PC-3 (cell line): ENCODE measurements at regions not wholly inside any gene's neighbourhood (a gene's known extent, or its start where the extent isn't known, plus 50 kb on each side); places are given as distances from the start of the nearest gene placed in this dataset.

Experiments
- ATAC-seq: fragments of 200-7000 bp; cut with Tn5 transposase; 2 replicates; pipeline ENCODE4 v1.9.1; 2020; ENCODE audit warnings: mild to moderate bottlenecking, moderate library complexity
- BruUV-seq: library from RNA; stranded (reverse); fragments of 400-500 nt; replicated peaks from 2 replicates; lab custom pipeline; 2021; lab: Mats Ljungman, UMichigan
- CTCF ChIA-PET: fragments of 300-600 bp; sonication (Branson Sonifier 250); formaldehyde crosslinking; loops from one replicate; lab custom pipeline; 2022; ENCODE audit warnings: antibody characterized with exemption; lab: Charles Lee
- POLR2A ChIA-PET: fragments of 300-600 bp; sonication (Branson Sonifier 250); formaldehyde crosslinking; loops from one replicate; lab custom pipeline; 2022; ENCODE audit warnings: antibody characterized with exemption; ENCODE audit not compliant: unreplicated experiment; lab: Charles Lee
- DNase-seq: peaks from one replicate; pipeline ENCODE4 v3.0.0-alpha.2; 2015
- H2AFZ ChIP-seq: fragments of 300-600 bp; sonication (generic); 2 replicates; pipeline ENCODE4 v1.6.0; 2016; ENCODE audit warnings: antibody characterized with exemption, low read length
- H3F3A ChIP-seq: fragments of 300-600 bp; sonication (generic); one replicate; pipeline ENCODE4 v1.6.0; 2017; ENCODE audit warnings: antibody characterized with exemption, low read length, control low read depth, mild to moderate bottlenecking; ENCODE audit not compliant: unreplicated experiment
- H3K27ac ChIP-seq: fragments of 300-600 bp; sonication (generic); 2 replicates; pipeline ENCODE4 v1.5.1; 2016; ENCODE audit warnings: mild to moderate bottlenecking, low read length
- H3K27me3 ChIP-seq: fragments of 300-600 bp; sonication (generic); 2 replicates; pipeline ENCODE4 v1.6.1; 2016; ENCODE audit warnings: low read length, mixed read lengths
- H3K36me3 ChIP-seq: fragments of 300-600 bp; sonication (generic); 2 replicates; pipeline ENCODE4 v1.6.1; 2016; ENCODE audit warnings: low read depth, mixed run types, low read length, mixed read lengths
- H3K4me1 ChIP-seq: fragments of 300-600 bp; sonication (generic); 2 replicates; pipeline ENCODE4 v1.5.1; 2016; ENCODE audit warnings: low read length; ENCODE audit not compliant: insufficient read depth
- H3K4me2 ChIP-seq: fragments of 300-600 bp; sonication (generic); 2 replicates; pipeline ENCODE4 v1.6.0; 2016; ENCODE audit warnings: low read length
- H3K4me3 ChIP-seq: fragments of 300-600 bp; sonication (generic); 2 replicates; pipeline ENCODE4 v1.5.1; 2016; ENCODE audit warnings: mild to moderate bottlenecking, low read length, mixed read lengths
- H3K79me2 ChIP-seq: fragments of 300-600 bp; sonication (generic); 2 replicates; pipeline ENCODE4 v1.6.1; 2017; ENCODE audit warnings: low read length, mixed read lengths
- H3K9ac ChIP-seq: fragments of 300-600 bp; sonication (generic); 2 replicates; pipeline ENCODE4 v1.6.0; 2016; ENCODE audit warnings: mild to moderate bottlenecking, low read length
- H3K9me2 ChIP-seq: fragments of 300-600 bp; sonication (generic); replicated peaks from 2 replicates; pipeline ENCODE4 v1.6.1; 2016; ENCODE audit warnings: mixed run types, low read length, mixed read lengths
- H3K9me3 ChIP-seq: fragments of 300-600 bp; sonication (generic); 2 replicates; pipeline ENCODE4 v1.6.1; 2016; ENCODE audit warnings: low read length, mixed read lengths
- H4K20me1 ChIP-seq: fragments of 300-600 bp; sonication (generic); 2 replicates; pipeline ENCODE4 v1.6.1; 2016; ENCODE audit warnings: low read length, mixed read lengths
- CTCF ChIP-seq: fragments of 300-600 bp; sonication (generic); conservative IDR thresholded peaks from 2 replicates; pipeline ENCODE4 v1.5.1; 2017; ENCODE audit warnings: antibody characterized with exemption, low read depth, mild to moderate bottlenecking, low read length
- EZH2 ChIP-seq: fragments of 300-600 bp; sonication (generic); IDR thresholded peaks from one replicate; pipeline ENCODE4 v1.6.1; 2017; ENCODE audit warnings: antibody characterized with exemption, mild to moderate bottlenecking, low read length; ENCODE audit not compliant: unreplicated experiment
- EZH2phosphoT487 ChIP-seq: fragments of 300-600 bp; sonication (generic); IDR thresholded peaks from 2 replicates; pipeline ENCODE4 v1.6.1; 2018; ENCODE audit warnings: mild to moderate bottlenecking, antibody characterized with exemption, low read length, borderline replicate concordance
- intact Hi-C: fragments of 100-400 bp; cut with micrococcal nuclease; formaldehyde crosslinking; loops from 2 replicates; pipeline ENCODE4 v1.9.0; 2023

- Histone ChIP-seq H3K27ac (no peak overlapping the region), H3F3A (no peaks in the 10 kb centered on the region), H2AFZ (no peak overlapping the region), H3K4me1 (no peaks in the 10 kb centered on the region), H3K27me3 (no peaks in the 10 kb centered on the region), H3K79me2 (no peaks in the 10 kb centered on the region), H3K9me3 (no peaks in the 10 kb centered on the region), H3K36me3 (no peaks in the 10 kb centered on the region), H3K9me2 (no peaks in the 10 kb centered on the region), H3K9ac (no peak overlapping the region), H3K4me3 (no peak overlapping the region), H4K20me1 (no peaks in the 10 kb centered on the region), H3K4me2 (no peak overlapping the region)
- TF ChIP-seq CTCF (no peak), EZH2phosphoT487 (no peak), EZH2 (no peak)
- no TSS peak for BruUV-seq
- ChIA-PET POLR2A (no interaction called here), CTCF (no interaction called here)
- peak; percentile 29 for DNase-seq
- intact Hi-C loops, result no loop called here
- no peak for ATAC-seq
These were observed 406.9 kb upstream of the NCAM2 start for GRCh38 chr21:20591284-20591683.

GRCh38 chr21:20592463-20592862 lies 405.7 kb upstream of the NCAM2 start:
- no peaks in the 10 kb centered on the region for H4K20me1 ChIP-seq
- POLR2A ChIA-PET, result no interaction called here
- H3K36me3 ChIP-seq, result no peaks in the 10 kb centered on the region
- no peak overlapping the region for H3K9ac ChIP-seq
- no peak overlapping the region for H3K4me2 ChIP-seq
- H3K9me3 ChIP-seq, result no peaks in the 10 kb centered on the region
- intact Hi-C loops, result no loop called here
- H3K27ac ChIP-seq, result no peak overlapping the region
- CTCF ChIA-PET, result no interaction called here
- H2AFZ ChIP-seq, result no peak overlapping the region
- H3F3A ChIP-seq, result no peaks in the 10 kb centered on the region
- TF ChIP-seq CTCF (no peak), EZH2phosphoT487 (no peak), EZH2 (no peak)
- H3K4me1 ChIP-seq, result no peaks in the 10 kb centered on the region
- no peak overlapping the region for H3K4me3 ChIP-seq
- no peak for DNase-seq
- no peak for ATAC-seq
- no peaks in the 10 kb centered on the region for H3K27me3 ChIP-seq
- no peaks in the 10 kb centered on the region for H3K9me2 ChIP-seq
- no peaks in the 10 kb centered on the region for H3K79me2 ChIP-seq
- BruUV-seq, result no TSS peak

GRCh38 chr21:20603236-20603635 lies 395.0 kb upstream of the NCAM2 start:
- CTCF ChIA-PET, result no interaction called here
- intact Hi-C loops, result no loop called here
- H2AFZ ChIP-seq, result no peak overlapping the region
- no peaks in the 10 kb centered on the region for H3K9me2 ChIP-seq
- TF ChIP-seq EZH2phosphoT487 (no peak), EZH2 (no peak), CTCF (no peak)
- ATAC-seq, result no peak
- no peaks in the 10 kb centered on the region for H3K36me3 ChIP-seq
- no peak overlapping the region for H3K27ac ChIP-seq
- no peak for DNase-seq
- H3K79me2 ChIP-seq, result no peaks in the 10 kb centered on the region
- no peaks in the 10 kb centered on the region for H4K20me1 ChIP-seq
- H3K4me3 ChIP-seq, result no peak overlapping the region
- BruUV-seq, result no TSS peak
- no peaks in the 10 kb centered on the region for H3K4me1 ChIP-seq
- POLR2A ChIA-PET, result no interaction called here
- no peaks in the 10 kb centered on the region for H3K9me3 ChIP-seq
- H3K9ac ChIP-seq, result no peak overlapping the region
- H3K4me2 ChIP-seq, result no peak overlapping the region
- no peaks in the 10 kb centered on the region for H3F3A ChIP-seq
- H3K27me3 ChIP-seq, result no peaks in the 10 kb centered on the region
